Keratinocyte (primary cell): ENCODE measurements at regions not wholly inside any gene's neighbourhood (a gene's known extent, or its start where the extent isn't known, plus 50 kb on each side); places are given as distances from the start of the nearest gene placed in this dataset.

Experiments used
- DNase-seq: peaks from one replicate; pipeline ENCODE4 v3.0.0-alpha.2; 2011; ENCODE audit warnings: low read depth, missing footprints, low spot score
- FAIRE-seq: peaks from 2 replicates; lab custom pipeline; 2011; peaks lifted over from hg19 to GRCh38; lab: Jason Lieb, UNC
- H2AFZ ChIP-seq: 2 replicates; pipeline ENCODE4 v1.6.0; 2012; ENCODE audit warnings: low read length, control low read depth, inconsistent platforms; ENCODE audit not compliant: control insufficient read depth
- H3K27ac ChIP-seq: 2 replicates; pipeline ENCODE4 v1.5.1; 2011; ENCODE audit warnings: low read length; ENCODE audit not compliant: control insufficient read depth, insufficient read depth
- H3K27me3 ChIP-seq: 3 replicates; pipeline ENCODE4 v1.6.0; 2011; ENCODE audit warnings: low read length; ENCODE audit not compliant: control insufficient read depth, insufficient read depth; ENCODE audit errors: extremely low read depth
- H3K36me3 ChIP-seq, 2 experiments: 2 replicates in 1 of 2; 3 replicates in 1 of 2; pipeline ENCODE4 v1.5.1; 2011; ENCODE audit warnings: low read length in 2 of 2, mild to moderate bottlenecking in 1 of 2; ENCODE audit not compliant: control insufficient read depth in 2 of 2, insufficient read depth in 2 of 2; ENCODE audit errors: extremely low read depth in 1 of 2
- H3K4me1 ChIP-seq: 3 replicates; pipeline ENCODE4 v1.5.1; 2011; ENCODE audit warnings: low read length; ENCODE audit not compliant: control insufficient read depth, insufficient read depth; ENCODE audit errors: extremely low read depth
- H3K4me2 ChIP-seq: 3 replicates; pipeline ENCODE4 v1.6.0; 2011; ENCODE audit warnings: low read depth, low read length; ENCODE audit not compliant: control insufficient read depth, insufficient read depth; ENCODE audit errors: extremely low read depth
- H3K4me3 ChIP-seq, 3 experiments: fragments of 200-600 bp in 1 of 3; sonication (generic) in 1 of 3; 2 replicates in 2 of 3; 3 replicates in 1 of 3; pipeline ENCODE4 v1.5.1; 2011 to 2016; ENCODE audit warnings: low read length in 3 of 3, mild to moderate bottlenecking in 3 of 3, control low read depth in 2 of 3, inconsistent platforms in 1 of 3, low read depth in 1 of 3, mixed read lengths in 1 of 3, mixed run types in 1 of 3, moderate library complexity in 1 of 3; ENCODE audit not compliant: control insufficient read depth in 2 of 3, insufficient read depth in 2 of 3; ENCODE audit errors: extremely low read depth in 1 of 3
- H3K79me2 ChIP-seq: 2 replicates; pipeline ENCODE4 v1.6.0; 2012; ENCODE audit warnings: low read length; ENCODE audit not compliant: control insufficient read depth, insufficient read depth
- H3K9ac ChIP-seq: 3 replicates; pipeline ENCODE4 v1.6.0; 2011; ENCODE audit warnings: low read length; ENCODE audit not compliant: control insufficient read depth, insufficient read depth; ENCODE audit errors: extremely low read depth
- H3K9me1 ChIP-seq: 3 replicates; pipeline ENCODE4 v1.6.0; 2011; ENCODE audit warnings: low read length; ENCODE audit not compliant: control insufficient read depth, insufficient read depth; ENCODE audit errors: extremely low read depth
- H3K9me3 ChIP-seq: 2 replicates; pipeline ENCODE4 v1.5.1; 2012; ENCODE audit warnings: low read depth, low read length; ENCODE audit not compliant: control insufficient read depth
- H4K20me1 ChIP-seq: 3 replicates; pipeline ENCODE4 v1.6.0; 2011; ENCODE audit warnings: low read length; ENCODE audit not compliant: control insufficient read depth, insufficient read depth; ENCODE audit errors: extremely low read depth
- EZH2 ChIP-seq: IDR thresholded peaks from one replicate; pipeline ENCODE4 v1.6.1; 2012; ENCODE audit warnings: inconsistent platforms, mild to moderate bottlenecking, low read length, moderate library complexity
- dilution Hi-C: fragments of 300-500 bp; cut with MboI; formaldehyde crosslinking; loops from one replicate; pipeline ENCODE4 v1.7.0; 2020; ENCODE audit warnings: low sequenced_read_pairs; ENCODE audit not compliant: extremely low pct_ligation_motif_present
- TF ChIP-seq, protein P1 (sequence below), 3 experiments: IDR thresholded peaks in 1 of 3; conservative IDR thresholded peaks in 1 of 3; optimal IDR thresholded peaks in 1 of 3; 2 replicates in 2 of 3; 3 replicates in 1 of 3; pipeline versions ENCODE3 to v1.5.1; 2011; ENCODE audit warnings: low read length in 3 of 3, mild to moderate bottlenecking in 3 of 3, moderate library complexity in 2 of 3, control low read depth in 1 of 3, inconsistent platforms in 1 of 3; ENCODE audit not compliant: insufficient read depth in 2 of 3; ENCODE audit errors: extremely low read depth in 1 of 3

DNA sequence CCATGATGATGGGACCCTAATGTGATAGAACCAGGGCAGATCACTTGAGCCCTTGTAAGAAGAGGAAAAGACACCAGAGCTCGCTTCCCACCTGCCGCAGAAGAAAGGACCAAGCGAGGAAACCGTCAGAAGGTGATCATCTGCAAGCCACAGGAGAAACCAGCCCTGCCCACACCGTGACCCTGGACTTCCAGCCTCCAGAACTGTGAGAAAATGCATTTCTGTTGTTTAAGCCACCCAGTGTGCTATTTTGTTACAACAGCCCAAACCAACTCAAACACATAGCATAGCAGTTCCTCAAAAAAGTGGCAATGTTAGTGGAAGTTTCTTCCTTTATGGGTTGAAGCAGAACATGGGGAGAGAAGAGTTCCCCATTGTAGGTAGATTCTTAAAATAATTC is 107.9 kb upstream of the BCL2L14 start:
- Histone ChIP-seq H3K4me1 (peaks cover 12% of the 10 kb centered on the region), H3K27ac (no peak overlapping the region), H3K4me2 (no peak overlapping the region), H3K27me3 (no peaks in the 10 kb centered on the region), H3K9me3 (no peaks in the 10 kb centered on the region), H2AFZ (no peak overlapping the region), H3K4me3 (no peak overlapping the region), H3K79me2 (no peaks in the 10 kb centered on the region), H3K9me1 (no peaks in the 10 kb centered on the region), H4K20me1 (no peaks in the 10 kb centered on the region), H3K9ac (no peak overlapping the region), H3K36me3 (no peaks in the 10 kb centered on the region)
- dilution Hi-C loops = no loop called here
- no peak for TF ChIP-seq EZH2
- TF ChIP-seq, protein P1, sequence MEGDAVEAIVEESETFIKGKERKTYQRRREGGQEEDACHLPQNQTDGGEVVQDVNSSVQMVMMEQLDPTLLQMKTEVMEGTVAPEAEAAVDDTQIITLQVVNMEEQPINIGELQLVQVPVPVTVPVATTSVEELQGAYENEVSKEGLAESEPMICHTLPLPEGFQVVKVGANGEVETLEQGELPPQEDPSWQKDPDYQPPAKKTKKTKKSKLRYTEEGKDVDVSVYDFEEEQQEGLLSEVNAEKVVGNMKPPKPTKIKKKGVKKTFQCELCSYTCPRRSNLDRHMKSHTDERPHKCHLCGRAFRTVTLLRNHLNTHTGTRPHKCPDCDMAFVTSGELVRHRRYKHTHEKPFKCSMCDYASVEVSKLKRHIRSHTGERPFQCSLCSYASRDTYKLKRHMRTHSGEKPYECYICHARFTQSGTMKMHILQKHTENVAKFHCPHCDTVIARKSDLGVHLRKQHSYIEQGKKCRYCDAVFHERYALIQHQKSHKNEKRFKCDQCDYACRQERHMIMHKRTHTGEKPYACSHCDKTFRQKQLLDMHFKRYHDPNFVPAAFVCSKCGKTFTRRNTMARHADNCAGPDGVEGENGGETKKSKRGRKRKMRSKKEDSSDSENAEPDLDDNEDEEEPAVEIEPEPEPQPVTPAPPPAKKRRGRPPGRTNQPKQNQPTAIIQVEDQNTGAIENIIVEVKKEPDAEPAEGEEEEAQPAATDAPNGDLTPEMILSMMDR (optimal IDR thresholded peaks at IDR 0.05 in 1 of 3, IDR thresholded peaks at IDR 0.05 in 1 of 3, conservative IDR thresholded peaks at IDR 0.05 in 1 of 3; ENCODE audit: extremely low read depth in 1 of 3, insufficient read depth in 2 of 3, low read length in 3 of 3) = no peak
- no peak for FAIRE-seq
- DNase-seq = no peak

DNA sequence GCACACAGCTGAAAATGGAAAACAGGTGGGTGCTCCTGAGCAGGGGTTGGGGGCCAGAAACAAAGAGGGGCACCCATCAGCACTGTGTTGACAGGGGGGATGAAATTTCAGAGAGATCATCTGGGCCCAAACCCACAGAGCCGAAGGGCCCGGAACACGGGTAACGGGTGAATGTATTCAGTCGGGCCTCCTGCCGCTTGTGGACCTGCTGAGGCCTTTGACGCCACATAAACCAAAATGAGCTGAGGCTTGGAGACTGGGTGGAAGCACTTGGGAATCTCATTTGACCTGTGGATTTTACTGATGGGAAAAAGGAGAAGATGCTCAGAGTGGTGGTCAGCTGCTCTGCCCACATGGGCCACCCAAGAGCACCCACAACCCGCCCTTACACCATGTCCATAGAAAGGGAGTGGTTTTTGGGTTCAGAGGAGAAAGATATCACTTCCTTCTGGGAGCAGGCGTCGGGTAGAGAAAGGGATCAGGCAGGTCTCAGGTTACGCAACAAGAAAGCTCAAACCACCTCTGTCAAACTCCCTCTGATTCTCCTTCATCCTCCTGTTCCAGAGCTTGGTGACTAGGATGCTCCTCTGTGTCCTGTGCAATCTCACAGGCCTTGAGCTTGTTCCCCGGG is 106.8 kb upstream of the BCL2L14 start:
- Histone ChIP-seq H3K4me3 (no peak overlapping the region), H2AFZ (no peak overlapping the region), H3K79me2 (no peaks in the 10 kb centered on the region), H3K4me2 (no peak overlapping the region), H3K9me1 (no peaks in the 10 kb centered on the region), H3K9me3 (no peaks in the 10 kb centered on the region), H3K9ac (no peak overlapping the region), H3K27ac (no peak overlapping the region), H3K27me3 (no peaks in the 10 kb centered on the region), H3K4me1 (peaks cover 4% of the 10 kb centered on the region), H3K36me3 (no peaks in the 10 kb centered on the region), H4K20me1 (no peaks in the 10 kb centered on the region)
- TF ChIP-seq EZH2 = no peak
- TF ChIP-seq, protein P1 (optimal IDR thresholded peaks at IDR 0.05 in 1 of 3, IDR thresholded peaks at IDR 0.05 in 1 of 3, conservative IDR thresholded peaks at IDR 0.05 in 1 of 3; ENCODE audit: extremely low read depth in 1 of 3, insufficient read depth in 2 of 3, low read length in 3 of 3) = no peak
- dilution Hi-C loops = no loop called here
- DNase-seq (no peak), FAIRE-seq (no peak)
